ENCODE measurements at regions not wholly inside any gene's neighbourhood (a gene's known extent, or its start where the extent isn't known, plus 50 kb on each side); places are given as distances from the start of the nearest gene placed in this dataset.

GRCh38 chr2:57843158-57843557, 203.4 kb upstream of the VRK2 start:
- Histone ChIP-seq H3K27me3 (ENCODE audit: insufficient read depth, low read length) (no peaks in the 10 kb centered on the region), H3K36me3 (ENCODE audit: insufficient read depth, low read length) (no peaks in the 10 kb centered on the region), H2AFZ (ENCODE audit: low read length, unreplicated experiment) (no peak overlapping the region), H3K4me3 (ENCODE audit: low read depth, low read length) (no peak overlapping the region), H3K27ac (ENCODE audit: low read depth, low read length) (no peak overlapping the region), H3K4me1 (ENCODE audit: control insufficient read depth, insufficient read depth, low read length, unreplicated experiment) (no peaks in the 10 kb centered on the region), H3K79me2 (ENCODE audit: control insufficient read depth, insufficient read depth, low read length, unreplicated experiment) (no peaks in the 10 kb centered on the region)

- Histone ChIP-seq H3K36me3 (ENCODE audit: insufficient read depth, low read length) (no peaks in the 10 kb centered on the region), H3K4me3 (ENCODE audit: low read depth, low read length) (no peak overlapping the region), H3K27me3 (ENCODE audit: insufficient read depth, low read length) (no peaks in the 10 kb centered on the region), H3K27ac (ENCODE audit: low read depth, low read length) (no peak overlapping the region), H3K79me2 (ENCODE audit: control insufficient read depth, insufficient read depth, low read length, unreplicated experiment) (no peaks in the 10 kb centered on the region), H3K4me1 (ENCODE audit: control insufficient read depth, insufficient read depth, low read length, unreplicated experiment) (no peaks in the 10 kb centered on the region), H2AFZ (ENCODE audit: low read length, unreplicated experiment) (no peak overlapping the region)
Observed at GRCh38 chr2:57848723-57849122, 197.9 kb upstream of the VRK2 start.

GRCh38 chr2:57849843-57850242, 196.8 kb upstream of the VRK2 start:
- Histone ChIP-seq H3K27me3 (ENCODE audit: insufficient read depth, low read length) (no peaks in the 10 kb centered on the region), H3K4me3 (ENCODE audit: low read depth, low read length) (no peak overlapping the region), H3K27ac (ENCODE audit: low read depth, low read length) (no peak overlapping the region), H3K79me2 (ENCODE audit: control insufficient read depth, insufficient read depth, low read length, unreplicated experiment) (no peaks in the 10 kb centered on the region), H3K36me3 (ENCODE audit: insufficient read depth, low read length) (no peaks in the 10 kb centered on the region), H2AFZ (ENCODE audit: low read length, unreplicated experiment) (no peak overlapping the region), H3K4me1 (ENCODE audit: control insufficient read depth, insufficient read depth, low read length, unreplicated experiment) (no peaks in the 10 kb centered on the region)

GRCh38 chr2:57850415-57851130, 196.0 kb upstream of the VRK2 start:
- no peak overlapping the region for H3K27ac ChIP-seq (ENCODE audit: low read depth, low read length)
- H3K4me3 ChIP-seq (ENCODE audit: low read depth, low read length), result no peak overlapping the region
- no peaks in the 10 kb centered on the region for H3K79me2 ChIP-seq (ENCODE audit: control insufficient read depth, insufficient read depth, low read length, unreplicated experiment)
- H3K27me3 ChIP-seq (ENCODE audit: insufficient read depth, low read length), result no peaks in the 10 kb centered on the region
- no peaks in the 10 kb centered on the region for H3K36me3 ChIP-seq (ENCODE audit: insufficient read depth, low read length)
- no peaks in the 10 kb centered on the region for H3K4me1 ChIP-seq (ENCODE audit: control insufficient read depth, insufficient read depth, low read length, unreplicated experiment)
- no peak overlapping the region for H2AFZ ChIP-seq (ENCODE audit: low read length, unreplicated experiment)

- no peak overlapping the region for H2AFZ ChIP-seq (ENCODE audit: low read length, unreplicated experiment)
- H3K4me1 ChIP-seq (ENCODE audit: control insufficient read depth, insufficient read depth, low read length, unreplicated experiment), result no peaks in the 10 kb centered on the region
- H3K4me3 ChIP-seq (ENCODE audit: low read depth, low read length), result no peak overlapping the region
- H3K79me2 ChIP-seq (ENCODE audit: control insufficient read depth, insufficient read depth, low read length, unreplicated experiment), result no peaks in the 10 kb centered on the region
- no peaks in the 10 kb centered on the region for H3K27me3 ChIP-seq (ENCODE audit: insufficient read depth, low read length)
- H3K27ac ChIP-seq (ENCODE audit: low read depth, low read length), result no peak overlapping the region
- H3K36me3 ChIP-seq (ENCODE audit: insufficient read depth, low read length), result no peaks in the 10 kb centered on the region
Observed at GRCh38 chr2:57855212-57855611, 191.4 kb upstream of the VRK2 start.

GRCh38 chr2:57859755-57860154, 186.9 kb upstream of the VRK2 start:
- Histone ChIP-seq H3K79me2 (ENCODE audit: control insufficient read depth, insufficient read depth, low read length, unreplicated experiment) (no peaks in the 10 kb centered on the region), H3K4me3 (ENCODE audit: low read depth, low read length) (no peak overlapping the region), H3K27ac (ENCODE audit: low read depth, low read length) (no peak overlapping the region), H3K27me3 (ENCODE audit: insufficient read depth, low read length) (no peaks in the 10 kb centered on the region), H2AFZ (ENCODE audit: low read length, unreplicated experiment) (no peak overlapping the region), H3K36me3 (ENCODE audit: insufficient read depth, low read length) (no peaks in the 10 kb centered on the region), H3K4me1 (ENCODE audit: control insufficient read depth, insufficient read depth, low read length, unreplicated experiment) (peaks cover 6% of the 10 kb centered on the region)

- Histone ChIP-seq H3K36me3 (ENCODE audit: insufficient read depth, low read length) (no peaks in the 10 kb centered on the region), H3K27me3 (ENCODE audit: insufficient read depth, low read length) (no peaks in the 10 kb centered on the region), H3K4me3 (ENCODE audit: low read depth, low read length) (no peak overlapping the region), H3K27ac (ENCODE audit: low read depth, low read length) (no peak overlapping the region), H2AFZ (ENCODE audit: low read length, unreplicated experiment) (no peak overlapping the region), H3K79me2 (ENCODE audit: control insufficient read depth, insufficient read depth, low read length, unreplicated experiment) (no peaks in the 10 kb centered on the region), H3K4me1 (ENCODE audit: control insufficient read depth, insufficient read depth, low read length, unreplicated experiment) (peaks cover 6% of the 10 kb centered on the region)
Observed at GRCh38 chr2:57862153-57862552, 184.5 kb upstream of the VRK2 start.

GRCh38 chr2:57862727-57863126, 183.9 kb upstream of the VRK2 start:
- Histone ChIP-seq H3K79me2 (ENCODE audit: control insufficient read depth, insufficient read depth, low read length, unreplicated experiment) (no peaks in the 10 kb centered on the region), H3K36me3 (ENCODE audit: insufficient read depth, low read length) (no peaks in the 10 kb centered on the region), H3K27ac (ENCODE audit: low read depth, low read length) (no peak overlapping the region), H2AFZ (ENCODE audit: low read length, unreplicated experiment) (no peak overlapping the region), H3K4me1 (ENCODE audit: control insufficient read depth, insufficient read depth, low read length, unreplicated experiment) (peaks cover 6% of the 10 kb centered on the region), H3K4me3 (ENCODE audit: low read depth, low read length) (no peak overlapping the region), H3K27me3 (ENCODE audit: insufficient read depth, low read length) (no peaks in the 10 kb centered on the region)

- H3K4me3 ChIP-seq (ENCODE audit: low read depth, low read length), result no peak overlapping the region
- H3K27ac ChIP-seq (ENCODE audit: low read depth, low read length), result no peak overlapping the region
- H3K79me2 ChIP-seq (ENCODE audit: control insufficient read depth, insufficient read depth, low read length, unreplicated experiment), result no peaks in the 10 kb centered on the region
- no peaks in the 10 kb centered on the region for H3K36me3 ChIP-seq (ENCODE audit: insufficient read depth, low read length)
- peaks cover 6% of the 10 kb centered on the region for H3K4me1 ChIP-seq (ENCODE audit: control insufficient read depth, insufficient read depth, low read length, unreplicated experiment)
- H3K27me3 ChIP-seq (ENCODE audit: insufficient read depth, low read length), result no peaks in the 10 kb centered on the region
- no peak overlapping the region for H2AFZ ChIP-seq (ENCODE audit: low read length, unreplicated experiment)
Observed at GRCh38 chr2:57864926-57865325, 181.7 kb upstream of the VRK2 start.

- no peak overlapping the region for H2AFZ ChIP-seq (ENCODE audit: low read length, unreplicated experiment)
- no peak overlapping the region for H3K4me3 ChIP-seq (ENCODE audit: low read depth, low read length)
- no peaks in the 10 kb centered on the region for H3K79me2 ChIP-seq (ENCODE audit: control insufficient read depth, insufficient read depth, low read length, unreplicated experiment)
- H3K36me3 ChIP-seq (ENCODE audit: insufficient read depth, low read length), result no peaks in the 10 kb centered on the region
- H3K4me1 ChIP-seq (ENCODE audit: control insufficient read depth, insufficient read depth, low read length, unreplicated experiment), result peaks cover 1% of the 10 kb centered on the region
- no peaks in the 10 kb centered on the region for H3K27me3 ChIP-seq (ENCODE audit: insufficient read depth, low read length)
- H3K27ac ChIP-seq (ENCODE audit: low read depth, low read length), result no peak overlapping the region
Observed at GRCh38 chr2:57867730-57868129, 178.9 kb upstream of the VRK2 start.

- no peak overlapping the region for H3K4me3 ChIP-seq (ENCODE audit: low read depth, low read length)
- no peaks in the 10 kb centered on the region for H3K27me3 ChIP-seq (ENCODE audit: insufficient read depth, low read length)
- H2AFZ ChIP-seq (ENCODE audit: low read length, unreplicated experiment), result no peak overlapping the region
- H3K4me1 ChIP-seq (ENCODE audit: control insufficient read depth, insufficient read depth, low read length, unreplicated experiment), result no peaks in the 10 kb centered on the region
- no peaks in the 10 kb centered on the region for H3K79me2 ChIP-seq (ENCODE audit: control insufficient read depth, insufficient read depth, low read length, unreplicated experiment)
- H3K27ac ChIP-seq (ENCODE audit: low read depth, low read length), result no peak overlapping the region
- no peaks in the 10 kb centered on the region for H3K36me3 ChIP-seq (ENCODE audit: insufficient read depth, low read length)
Observed at GRCh38 chr2:57868619-57869139, 177.9 kb upstream of the VRK2 start.
